CD4-positive, alpha-beta T cell treated with Interleukin-1 beta for 1 hour (primary cell): ENCODE measurements at regions not wholly inside any gene's neighbourhood (a gene's known extent, or its start where the extent isn't known, plus 50 kb on each side); places are given as distances from the start of the nearest gene placed in this dataset.

Source experiments
- DNase-seq, 2 donors: peaks; one replicate each; pipeline ENCODE4 v3.0.0-alpha.2; 2020 to 2022

DNA sequence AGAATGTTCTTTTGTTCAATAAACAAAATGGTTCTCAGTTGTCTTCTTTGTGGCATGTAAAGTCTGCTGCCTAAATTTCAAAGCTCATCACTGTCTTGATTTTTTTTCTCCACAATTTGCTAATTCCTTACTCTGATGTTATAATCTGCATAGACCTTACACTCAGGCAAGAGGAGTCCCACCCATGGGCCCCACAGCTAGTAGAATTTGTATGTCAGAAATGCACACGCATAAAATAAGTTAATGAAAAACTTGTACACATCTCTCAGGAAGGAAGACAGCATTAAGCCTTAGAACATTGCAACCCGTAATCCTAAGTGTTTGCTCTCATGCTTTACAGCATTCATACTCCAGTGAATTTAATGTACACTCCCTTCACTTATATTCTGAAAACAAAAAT, 280.8 kb downstream of the ATXN7L3B start:
- DNase-seq, result no peak

DNA sequence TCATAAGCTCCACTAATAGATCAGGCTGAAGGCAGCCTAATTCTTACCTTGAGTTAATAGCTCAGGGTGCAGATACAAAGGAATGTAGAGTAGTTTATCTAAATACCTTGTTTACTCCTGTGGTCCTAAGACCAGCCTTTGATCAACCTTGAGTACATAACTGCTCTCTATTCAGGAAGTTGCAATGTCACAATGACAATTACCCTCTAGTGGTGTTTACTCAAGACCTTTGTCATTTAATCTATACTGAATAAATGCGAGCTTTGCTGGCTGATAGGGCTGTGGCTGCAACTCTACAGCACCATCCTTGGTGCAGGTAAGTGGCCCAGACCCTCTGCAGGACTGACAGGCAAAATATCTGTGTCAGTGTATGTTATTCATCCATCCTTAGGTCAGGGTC, 282.7 kb downstream of the ATXN7L3B start:
- no peak for DNase-seq

DNA sequence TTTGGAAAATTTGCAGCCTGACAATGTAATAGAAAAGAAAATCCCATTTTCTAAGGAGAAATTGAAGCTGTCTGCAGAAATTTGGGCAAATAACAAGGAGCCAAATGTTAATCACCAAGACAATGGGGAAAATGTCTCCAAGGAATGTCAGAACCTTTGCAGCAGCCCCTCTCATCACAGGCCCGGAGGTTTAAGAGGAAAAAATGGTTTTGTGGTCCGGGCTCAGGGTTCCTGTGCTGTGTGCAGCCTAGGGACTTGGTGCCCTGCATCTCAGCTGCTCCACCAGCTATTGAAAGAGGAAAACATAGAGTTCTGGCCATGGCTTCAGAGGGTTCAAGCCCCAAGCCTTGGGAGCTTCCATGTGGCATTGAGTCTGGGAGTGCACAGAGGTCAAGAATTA, 298.9 kb downstream of the ATXN7L3B start:
- DNase-seq, result no peak

DNA sequence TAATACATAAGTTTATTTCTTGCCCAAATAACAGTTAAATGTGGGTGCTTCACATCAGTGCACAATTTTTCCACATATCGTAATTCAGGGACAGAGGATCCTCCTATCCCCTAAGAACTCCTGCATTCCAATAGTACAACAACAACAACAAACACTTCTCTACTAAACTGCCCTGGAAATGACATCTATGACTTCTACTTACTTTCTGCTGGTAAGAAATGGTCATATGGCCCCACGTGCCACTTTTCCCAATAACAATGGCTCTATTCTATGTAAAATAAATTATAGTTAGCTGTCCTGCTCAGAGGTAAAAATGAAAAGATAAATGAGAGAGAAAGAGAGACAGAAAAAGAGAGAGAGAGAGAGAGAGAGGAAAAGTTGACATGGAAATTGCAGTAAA, 308.5 kb downstream of the ATXN7L3B start:
- DNase-seq, result no peak

DNA sequence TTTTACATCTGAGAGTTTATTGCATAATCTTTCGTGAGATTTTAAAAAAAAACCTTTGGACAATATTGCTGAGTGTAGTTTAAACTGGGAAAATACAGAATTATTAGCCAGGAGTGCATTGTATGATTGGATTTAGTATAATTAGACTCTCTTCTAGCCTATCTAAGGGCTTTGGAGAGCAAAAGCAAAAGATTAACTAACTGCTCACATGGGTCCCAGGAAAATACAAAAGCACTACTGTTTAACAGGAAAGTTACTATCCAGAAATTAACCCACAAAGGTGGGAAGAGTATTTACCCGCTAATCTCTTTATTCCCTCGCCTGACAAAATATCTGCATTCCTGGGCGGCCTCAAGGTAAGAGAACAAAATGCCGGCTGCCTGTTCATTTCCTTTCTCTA, 309.5 kb downstream of the ATXN7L3B start:
- DNase-seq, result no peak

DNA sequence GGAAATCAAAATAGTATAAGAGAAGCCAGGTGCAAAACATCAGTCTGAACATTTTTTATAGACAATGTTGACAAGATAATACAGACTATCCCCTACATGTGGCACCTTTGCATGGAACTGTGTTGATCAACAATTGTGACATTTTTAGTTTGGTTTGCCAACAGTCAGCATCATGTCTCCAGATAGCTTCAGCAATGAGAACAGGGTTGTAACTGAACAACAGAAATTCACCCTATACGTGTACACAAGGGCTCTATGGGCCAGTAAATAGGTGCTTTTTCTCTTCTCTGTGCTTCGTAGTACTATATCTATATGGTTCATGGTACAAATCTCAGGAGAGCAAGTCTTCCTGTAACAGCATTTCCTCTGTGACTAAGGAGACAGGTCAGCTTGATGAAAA, 310.4 kb downstream of the ATXN7L3B start:
- no peak for DNase-seq

DNA sequence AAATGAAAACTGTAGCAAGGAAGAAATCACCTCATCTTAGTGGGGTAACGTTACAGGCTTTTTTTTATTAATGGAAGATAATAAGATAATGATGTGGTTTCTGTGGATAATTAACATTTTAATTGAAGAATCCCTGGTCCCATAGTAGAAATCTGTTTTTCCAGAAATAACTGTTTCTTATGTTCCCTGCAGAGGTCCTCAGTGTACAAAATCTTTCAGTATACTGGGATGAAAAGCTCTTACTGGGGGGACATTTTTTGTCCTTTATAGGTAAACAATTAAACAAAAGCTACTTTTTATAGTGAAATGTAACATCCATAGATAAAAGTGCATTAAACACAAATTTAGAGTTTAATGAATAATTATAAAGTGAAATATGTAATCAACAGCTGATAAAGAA, 312.2 kb downstream of the ATXN7L3B start:
- DNase-seq, result no peak

DNA sequence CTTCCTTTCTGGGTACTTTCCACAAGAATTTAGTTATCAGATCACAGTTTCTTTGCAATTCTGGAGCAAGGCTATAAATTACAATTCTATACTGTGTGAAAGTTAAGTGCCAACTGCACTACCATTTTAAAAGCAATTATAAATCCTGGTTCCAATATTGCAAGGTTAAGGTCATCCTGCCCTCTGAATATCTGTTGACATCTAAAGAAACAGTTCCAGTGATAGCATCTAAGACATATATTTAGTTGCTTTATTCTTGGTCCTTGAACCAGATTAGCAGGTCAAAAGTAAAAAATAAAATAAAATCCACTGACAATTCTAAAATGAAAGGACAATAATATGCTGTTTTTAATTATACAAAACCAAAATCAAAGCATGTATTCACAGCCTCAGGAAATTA, 334.2 kb downstream of the ATXN7L3B start:
- DNase-seq, result no peak

DNA sequence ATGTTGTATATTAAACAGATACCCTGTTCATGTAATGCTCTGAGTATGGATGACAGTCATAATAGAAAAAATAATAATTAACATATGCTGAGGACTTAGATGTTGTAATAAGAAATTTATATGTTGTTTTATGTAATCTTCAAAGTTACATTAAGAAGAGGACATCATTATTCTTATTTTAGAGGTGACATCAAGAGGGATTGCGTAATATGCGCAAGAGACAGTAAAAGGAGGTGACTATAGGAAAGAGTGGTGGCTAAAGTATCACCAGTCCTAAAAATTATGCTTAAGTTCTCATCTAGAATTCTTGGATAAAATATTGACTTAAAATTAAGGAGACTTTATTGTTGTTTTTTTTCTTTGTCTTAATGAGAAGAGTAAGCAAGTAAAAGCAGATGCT, 323.9 kb downstream of the KCNC2 start:
- DNase-seq, result no peak

DNA sequence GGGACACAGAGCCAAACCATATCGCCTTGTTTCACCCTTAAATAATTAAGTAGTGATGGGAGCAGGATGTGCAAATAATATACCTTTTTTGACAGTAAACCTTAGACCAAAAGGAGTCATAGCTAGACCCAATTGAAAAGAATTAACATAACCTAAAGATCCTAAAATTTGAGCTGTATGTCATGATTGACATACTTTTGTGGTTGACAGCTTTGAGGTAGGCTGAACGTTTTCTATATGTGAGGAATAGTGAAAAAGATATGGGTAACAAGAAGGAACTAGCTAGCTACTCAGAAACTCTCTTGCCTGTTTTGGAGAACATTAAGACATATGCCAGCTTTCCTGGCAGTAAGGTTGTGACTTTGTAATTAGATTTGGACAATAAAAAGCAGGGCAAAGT, 320.6 kb downstream of the KCNC2 start:
- no peak for DNase-seq

DNA sequence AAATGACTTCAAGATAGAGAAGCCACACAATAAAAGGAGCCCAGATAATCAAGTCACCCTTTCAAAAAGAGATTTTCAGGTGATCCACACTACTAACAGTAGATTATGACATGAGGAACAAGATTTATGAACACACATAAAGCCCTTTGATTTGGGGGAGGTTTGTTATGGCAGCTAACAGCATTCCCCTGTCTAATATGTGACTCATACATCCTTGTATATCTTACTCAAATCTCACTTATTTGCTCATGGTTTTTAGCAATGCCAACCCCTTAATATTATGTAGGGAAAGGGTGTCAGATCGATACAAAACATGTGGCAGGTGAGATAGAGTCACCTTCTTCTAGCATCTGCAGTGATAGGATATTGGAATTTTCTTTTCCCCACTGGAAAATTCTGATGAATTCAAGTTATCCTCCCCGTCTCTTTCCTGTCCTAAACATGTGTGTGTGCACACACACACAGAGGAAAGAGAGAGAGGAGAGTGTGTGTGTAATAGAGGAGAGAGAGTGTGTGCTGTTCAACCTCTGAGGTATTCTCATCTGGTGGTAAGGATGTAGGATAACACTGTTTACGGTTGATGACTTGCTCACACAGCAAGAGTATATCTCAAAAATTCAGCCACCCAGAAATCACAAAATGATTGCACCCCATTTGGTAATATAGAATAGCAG, 319.9 kb downstream of the KCNC2 start:
- DNase-seq, result no peak

DNA sequence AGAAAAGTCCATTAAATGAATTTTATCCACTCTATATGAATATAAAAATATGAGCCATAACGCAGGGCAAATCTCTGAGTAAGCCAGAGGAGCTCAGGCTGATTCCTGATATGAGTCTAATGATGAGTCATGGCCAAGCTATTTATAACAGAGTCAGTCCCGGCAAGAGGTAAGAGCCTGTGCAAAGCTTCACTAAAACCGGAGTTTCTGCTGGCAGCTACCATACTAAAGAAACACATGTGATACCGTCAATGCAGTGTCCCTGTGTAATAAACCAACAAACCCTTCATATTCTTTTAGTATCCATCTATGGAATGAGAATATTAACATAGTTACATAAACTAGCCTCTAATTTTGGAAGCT, 319.4 kb downstream of the KCNC2 start:
- DNase-seq, result no peak

DNA sequence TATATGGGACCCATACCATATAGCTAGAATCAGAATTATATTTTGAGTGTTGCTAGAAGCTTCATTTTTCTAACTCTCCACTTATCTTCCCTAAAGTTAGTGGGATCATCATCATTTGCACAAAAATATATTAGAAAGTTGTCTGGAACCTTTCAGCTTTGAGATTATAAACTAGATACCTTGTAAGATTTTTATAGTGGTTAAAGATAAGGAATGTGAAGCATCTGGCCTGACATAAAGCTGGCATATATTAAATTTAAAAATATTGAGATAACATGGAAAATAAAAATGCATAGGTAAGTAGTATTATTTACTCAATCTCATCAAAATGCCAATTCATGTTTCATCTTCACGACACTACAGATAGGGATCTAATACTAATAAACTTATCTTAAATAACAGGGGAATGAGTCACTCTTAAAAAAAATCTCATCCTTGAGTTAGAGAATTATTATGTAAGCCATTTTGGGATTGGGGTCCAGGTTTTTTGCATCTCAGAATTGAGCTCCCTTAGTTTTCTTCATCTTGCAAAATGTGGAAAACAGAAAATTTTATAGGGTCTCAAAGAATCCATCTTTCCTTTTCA, 318.5 kb downstream of the KCNC2 start:
- DNase-seq, result no peak

DNA sequence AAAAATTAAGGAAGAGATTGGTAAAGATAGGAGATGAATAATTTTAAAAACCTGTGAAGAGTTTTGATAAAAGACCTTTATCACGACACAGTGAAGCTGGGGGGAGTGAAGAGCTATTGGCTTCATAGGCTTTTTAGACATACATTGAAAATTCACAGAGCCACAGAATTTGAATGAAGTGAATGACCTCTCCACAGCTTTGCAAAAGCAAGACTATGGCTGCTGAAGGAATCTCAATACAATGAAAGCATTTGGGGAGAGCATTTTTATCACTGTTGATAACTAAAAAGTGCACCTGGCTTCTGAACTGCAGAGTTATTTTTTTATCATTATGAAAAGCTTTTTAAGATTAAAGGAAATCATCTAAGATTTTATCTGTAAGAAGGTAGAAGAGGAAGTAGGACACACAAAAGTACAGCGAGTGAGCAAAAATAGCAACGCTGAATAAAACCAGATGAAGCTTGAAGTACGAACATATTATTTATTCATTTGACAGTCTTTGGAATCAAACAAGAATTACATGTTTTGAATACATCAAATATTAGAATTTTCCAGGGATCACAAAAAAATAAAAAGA, 317.5 kb downstream of the KCNC2 start:
- no peak for DNase-seq

DNA sequence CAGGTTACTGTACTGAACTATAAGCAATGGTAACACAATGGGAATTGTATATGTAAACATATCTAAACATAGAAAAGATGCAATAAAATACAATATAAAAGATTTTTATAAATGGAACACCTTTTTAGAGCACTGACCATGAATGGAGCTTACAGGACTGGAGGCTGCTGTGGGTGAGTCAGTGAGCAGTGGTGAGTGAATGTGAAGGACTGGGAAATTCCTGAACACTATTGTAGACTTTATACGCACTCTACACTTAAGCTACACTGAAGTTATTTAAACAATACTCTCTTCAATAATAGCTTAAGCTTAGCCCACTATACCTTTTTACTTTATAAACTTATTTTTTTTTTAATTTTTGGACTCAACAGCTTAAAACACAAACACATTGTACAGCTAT, 313.5 kb downstream of the KCNC2 start:
- no peak for DNase-seq

DNA sequence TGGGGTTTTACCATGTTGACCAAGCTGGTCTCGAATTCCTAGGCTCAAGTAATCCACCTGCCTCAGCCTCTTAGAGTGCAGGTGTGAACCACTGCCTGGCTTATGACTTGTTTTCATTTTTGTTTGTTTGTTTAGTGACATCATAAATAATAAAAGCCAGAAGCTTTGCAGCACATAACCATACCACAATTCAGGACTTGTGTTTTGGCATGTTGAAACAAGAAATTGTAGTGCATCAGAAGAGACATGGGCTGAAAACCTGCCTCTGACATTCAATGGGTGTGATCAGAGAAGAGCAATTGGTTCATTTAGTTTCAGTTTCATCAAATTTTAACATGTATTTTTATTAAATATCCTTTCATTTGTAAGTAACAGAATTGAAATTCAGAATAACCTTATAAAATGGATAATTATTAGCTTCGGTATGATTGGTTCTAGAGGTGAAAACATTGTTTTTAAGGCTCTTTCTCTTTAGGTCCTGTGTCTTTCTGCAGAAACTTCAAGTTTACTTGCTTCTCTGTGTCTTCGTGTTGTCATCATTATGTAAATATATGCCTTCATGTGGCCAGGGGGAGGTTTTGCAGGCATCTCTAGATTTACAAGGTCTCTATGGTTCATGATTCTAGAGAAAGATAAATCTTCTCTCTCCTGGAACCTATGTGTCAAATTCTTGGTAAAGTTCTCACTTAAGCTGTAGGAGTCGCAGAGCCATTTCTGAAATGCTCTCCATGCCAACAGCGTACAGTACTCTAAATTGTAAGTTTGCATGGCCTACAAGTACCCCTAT, 312.0 kb downstream of the KCNC2 start:
- DNase-seq, result no peak

DNA sequence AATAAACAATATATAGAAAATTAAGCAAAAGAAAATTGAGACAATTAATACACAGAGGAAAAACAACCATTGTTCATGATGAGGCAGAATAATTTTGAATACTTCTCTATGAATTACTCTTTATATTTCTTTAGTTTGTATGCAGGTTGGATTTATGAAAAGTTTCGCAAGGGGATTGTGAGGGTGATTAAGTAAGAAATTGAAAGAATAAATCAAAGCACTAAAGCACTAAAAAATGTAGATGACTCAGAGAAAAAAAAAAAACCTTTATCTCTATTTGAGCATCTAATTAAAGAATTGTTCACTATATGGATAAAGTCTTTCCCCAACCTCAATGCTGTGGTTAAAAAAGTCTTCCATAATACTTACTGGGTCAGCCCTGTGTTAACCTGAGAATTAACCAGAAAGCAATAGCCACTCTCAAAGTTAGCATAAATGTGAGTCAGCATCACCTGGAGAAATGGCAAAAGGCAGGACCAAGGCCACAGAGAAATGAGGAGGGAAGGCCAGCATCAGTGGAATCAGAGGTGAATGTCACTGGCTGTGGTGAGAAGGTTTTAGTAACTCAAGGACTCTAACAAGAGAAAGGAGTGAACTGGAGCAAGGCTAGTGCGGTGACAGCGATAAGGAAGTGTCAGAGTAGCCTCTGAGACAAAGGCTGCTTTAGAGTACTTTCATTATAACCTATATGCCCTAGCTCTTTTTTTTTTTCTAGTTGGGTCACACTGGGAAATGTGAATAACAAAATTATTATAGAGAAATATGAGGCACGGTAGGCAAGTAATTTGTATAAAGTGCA, 310.4 kb downstream of the KCNC2 start:
- DNase-seq, result no peak

DNA sequence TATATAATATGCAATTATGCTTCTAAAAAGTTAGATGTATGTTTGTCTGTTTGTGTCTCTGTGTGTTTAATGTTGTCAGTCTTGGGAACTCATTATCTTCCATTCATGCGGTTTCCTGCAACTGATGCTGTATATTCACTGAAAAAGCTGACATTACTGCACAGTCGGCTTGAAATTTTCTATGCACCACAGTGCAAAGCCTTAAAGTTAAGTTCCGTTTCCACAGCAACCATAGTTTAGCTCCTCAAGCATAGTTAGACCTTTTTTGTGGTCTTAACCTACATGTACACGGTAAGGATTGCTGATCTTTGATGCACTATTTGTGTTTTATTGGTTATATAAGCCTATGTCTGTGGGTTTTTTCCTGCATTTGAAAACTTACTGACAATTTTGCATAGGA, 309.4 kb downstream of the KCNC2 start:
- DNase-seq, result peak in 1 of 2 donors; percentile 45

DNA sequence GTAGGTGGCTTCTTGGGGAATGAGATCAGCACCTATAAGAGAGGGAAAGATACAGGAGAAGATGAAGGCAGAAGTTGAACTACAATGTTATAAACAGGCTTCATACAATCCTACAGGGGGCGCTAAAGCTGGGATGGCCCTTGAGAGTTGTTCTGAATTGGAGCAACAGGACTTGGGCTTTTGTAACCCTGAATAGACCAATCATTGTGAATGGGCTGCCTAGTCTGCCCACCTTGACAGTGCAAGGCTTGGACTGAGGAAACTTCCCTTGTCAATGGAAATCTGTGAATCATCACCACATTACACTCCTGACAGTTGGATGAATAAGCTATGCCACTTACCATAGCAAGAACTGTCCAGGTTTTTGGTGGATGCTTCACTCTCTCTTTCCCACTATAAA, 306.1 kb downstream of the KCNC2 start:
- no peak for DNase-seq

DNA sequence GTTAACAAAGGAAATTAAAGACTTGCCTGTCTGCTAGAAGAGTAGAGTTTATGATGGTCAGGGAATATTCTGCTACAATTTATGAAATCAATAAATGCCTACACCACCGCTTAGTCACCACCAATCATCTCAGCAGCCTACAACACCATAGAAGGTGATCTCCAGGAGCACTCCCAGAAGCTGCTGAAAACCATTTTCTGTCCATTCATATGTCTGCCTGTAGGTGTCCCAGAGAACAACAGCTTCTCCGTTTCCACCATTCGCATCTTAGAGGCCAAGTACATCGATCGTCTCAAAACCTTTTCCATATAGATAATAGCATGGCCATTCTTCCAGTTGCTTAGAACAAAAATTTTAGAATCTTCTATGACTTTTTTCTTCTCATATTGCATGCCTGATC, 303.4 kb downstream of the KCNC2 start:
- DNase-seq, result no peak

DNA sequence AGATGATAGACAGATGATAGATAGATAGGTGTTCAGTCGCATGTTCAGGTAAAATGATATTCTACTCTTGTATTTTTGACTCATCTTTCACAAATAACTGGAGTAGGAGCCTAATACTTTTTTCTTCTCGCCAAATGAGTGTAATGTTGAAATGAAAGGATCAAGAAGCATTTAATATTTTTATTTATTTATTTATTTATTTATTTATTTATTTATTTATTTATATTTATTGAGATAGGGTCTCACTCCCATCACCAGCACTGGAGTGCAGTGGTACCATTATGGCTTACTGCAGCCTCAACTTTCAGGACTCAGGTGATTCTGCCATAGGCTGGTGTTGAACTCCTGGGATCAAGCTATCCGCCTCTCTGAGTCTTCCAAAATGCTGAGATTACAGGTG, 298.8 kb downstream of the KCNC2 start:
- DNase-seq, result no peak

DNA sequence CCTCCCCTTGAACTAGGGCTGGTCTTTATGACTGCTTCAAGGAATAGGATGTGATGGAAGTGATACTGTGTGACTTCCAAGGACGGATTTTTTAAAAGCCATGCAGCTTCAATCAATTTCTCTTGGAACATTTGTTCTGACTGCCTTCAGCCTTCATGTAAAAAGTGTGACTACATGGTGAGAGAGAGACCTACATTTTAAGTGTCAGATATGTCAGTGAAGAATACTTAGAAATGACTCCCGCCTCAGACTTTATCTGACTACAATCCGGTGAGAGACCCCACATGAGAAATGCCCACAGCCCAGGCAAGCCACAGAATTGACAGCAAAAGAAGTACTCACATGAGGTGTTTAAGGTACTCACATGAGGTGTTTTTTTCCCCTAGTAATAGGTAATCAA, 295.3 kb downstream of the KCNC2 start:
- DNase-seq, result no peak

DNA sequence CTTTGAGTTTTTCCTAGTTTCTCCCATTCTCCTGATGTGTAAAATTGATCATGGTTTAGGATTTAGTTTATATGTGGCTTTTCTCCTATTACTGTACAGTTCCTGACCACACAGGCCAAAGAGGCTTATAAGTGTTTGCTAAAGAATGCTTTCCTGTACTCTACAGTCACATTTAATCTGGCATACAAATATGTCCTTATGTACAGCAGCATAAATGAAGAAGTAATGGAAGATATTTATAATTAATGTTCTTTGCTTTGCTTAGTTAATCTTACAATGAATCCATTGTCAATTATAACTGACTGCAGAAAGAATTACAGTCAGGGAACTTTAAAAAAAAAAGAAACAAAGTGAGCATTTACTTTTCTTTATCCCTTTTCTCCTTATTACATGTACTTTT, 293.9 kb downstream of the KCNC2 start:
- DNase-seq, result no peak
